Activated CD8-positive, alpha-beta memory T cell treated with anti-CD3 and anti-CD28 coated beads for 4 hours (primary cell): ENCODE measurements at regions not wholly inside any gene's neighbourhood (a gene's known extent, or its start where the extent isn't known, plus 50 kb on each side); places are given as distances from the start of the nearest gene placed in this dataset.

Source experiments
- DNase-seq, 2 donors: peaks; one replicate each; pipeline ENCODE4 v3.0.0-alpha.2; 2020; ENCODE audit warnings: low read depth in 2 of 2

- no peak for DNase-seq
These were observed 67.6 kb upstream of the CTSC start for GRCh38 chr11:88404932-88405710.

- DNase-seq: no peak
These were observed 66.9 kb upstream of the CTSC start for GRCh38 chr11:88404391-88404790.

- DNase-seq: no peak
These were observed 65.2 kb upstream of the CTSC start for GRCh38 chr11:88402784-88403183.

GRCh38 chr11:88402192-88402715 is 64.7 kb upstream of the CTSC start:
- DNase-seq: no peak

GRCh38 chr11:88398791-88399570 is 61.4 kb upstream of the CTSC start:
- DNase-seq: no peak

- DNase-seq: no peak
These were observed 60.8 kb upstream of the CTSC start for GRCh38 chr11:88398372-88398771.

- no peak for DNase-seq
These were observed 52.7 kb upstream of the CTSC start for GRCh38 chr11:88390254-88390653.

GRCh38 chr11:88387957-88388356 is 50.4 kb upstream of the CTSC start:
- no peak for DNase-seq
